H1 (cell line): ENCODE measurements at regions not wholly inside any gene's neighbourhood (a gene's known extent, or its start where the extent isn't known, plus 50 kb on each side); places are given as distances from the start of the nearest gene placed in this dataset.
A peak's percentile ranks its signal among the peaks of the same experiment; 100 is the strongest.

Source experiments
- CTCF ChIA-PET: fragments of 300-600 bp; sonication (Branson Sonifier 250); formaldehyde crosslinking; loops from one replicate; lab custom pipeline; 2021; ENCODE audit not compliant: partially characterized antibody; lab: Charles Lee
- POLR2A ChIA-PET: fragments of 300-600 bp; sonication (Branson Sonifier 250); formaldehyde crosslinking; loops from one replicate; lab custom pipeline; 2021; ENCODE audit warnings: inconsistent platforms; ENCODE audit not compliant: partially characterized antibody; lab: Charles Lee
- DNase-seq, 2 experiments: peaks; one replicate each; pipeline versions ENCODE4 v3.0.0 to v3.0.0-alpha.2; 2010 to 2022; ENCODE audit warnings: low spot score in 2 of 2, low read depth in 1 of 2, mixed read lengths in 1 of 2
- FAIRE-seq: peaks from 2 replicates; lab custom pipeline; 2011; peaks lifted over from hg19 to GRCh38; lab: Jason Lieb, UNC
- H2AFZ ChIP-seq: 2 replicates; pipeline ENCODE4 v1.8.1; 2012; ENCODE audit warnings: low read length, inconsistent platforms
- H2AK5ac ChIP-seq: 2 replicates; pipeline ENCODE4 v1.6.1; 2013; ENCODE audit warnings: low read depth, low read length
- H2BK120ac ChIP-seq: replicated peaks from 2 replicates; pipeline ENCODE3; 2013; ENCODE audit warnings: low read depth, low read length, inconsistent platforms
- H2BK12ac ChIP-seq: 2 replicates; pipeline ENCODE4 v1.6.1; 2013; ENCODE audit warnings: low read depth, low read length
- H2BK15ac ChIP-seq: 2 replicates; pipeline ENCODE4 v1.6.1; 2013; ENCODE audit warnings: low read length
- H2BK20ac ChIP-seq: 2 replicates; pipeline ENCODE4 v1.6.1; 2013; ENCODE audit warnings: low read length
- H2BK5ac ChIP-seq: 2 replicates; pipeline ENCODE4 v1.6.1; 2013; ENCODE audit warnings: low read depth, low read length
- H3K14ac ChIP-seq: 2 replicates; pipeline ENCODE4 v1.6.1; 2013; ENCODE audit warnings: inconsistent platforms; ENCODE audit not compliant: insufficient read length
- H3K18ac ChIP-seq: 2 replicates; pipeline ENCODE4 v1.6.1; 2013; ENCODE audit warnings: low read length; ENCODE audit errors: extremely low read depth
- H3K23ac ChIP-seq: 2 replicates; pipeline ENCODE4 v1.6.1; 2013; ENCODE audit warnings: inconsistent platforms; ENCODE audit not compliant: insufficient read length
- H3K23me2 ChIP-seq: 2 replicates; pipeline ENCODE4 v1.6.1; 2013; ENCODE audit warnings: low read depth, low read length
- H3K27ac ChIP-seq: 2 replicates; pipeline ENCODE4 v1.6.1; 2011; ENCODE audit warnings: low read depth, low read length, inconsistent platforms
- H3K27me3 ChIP-seq, 4 experiments: replicated peaks in 1 of 4; 1 replicate in 1 of 4; 2 replicates in 3 of 4; pipeline versions ENCODE4 v1.6.1 to v1.8.1; 2011 to 2013; ENCODE audit warnings: low read length in 3 of 4, mild to moderate bottlenecking in 3 of 4, inconsistent platforms in 2 of 4, mixed read lengths in 2 of 4, moderate library complexity in 1 of 4; ENCODE audit not compliant: control insufficient read depth in 3 of 4, insufficient read depth in 3 of 4; ENCODE audit errors: extremely low read depth in 1 of 4
- H3K36me3 ChIP-seq, 4 experiments: 2 replicates each; pipeline versions ENCODE4 v1.6.1 to v1.8.1; 2011 to 2013; ENCODE audit warnings: mild to moderate bottlenecking in 4 of 4, low read length in 3 of 4, moderate library complexity in 2 of 4, control low read depth in 1 of 4, inconsistent platforms in 1 of 4; ENCODE audit not compliant: insufficient read depth in 4 of 4, control insufficient read depth in 2 of 4
- H3K4ac ChIP-seq: replicated peaks from 2 replicates; pipeline ENCODE3; 2013; ENCODE audit warnings: low read length, low read depth, mixed read lengths, inconsistent platforms; ENCODE audit not compliant: insufficient read length
- H3K4me1 ChIP-seq, 4 experiments: replicated peaks in 1 of 4; 1 replicate in 1 of 4; 2 replicates in 3 of 4; pipeline versions ENCODE4 v1.6.1 to v1.8.1; 2011 to 2013; ENCODE audit warnings: low read length in 3 of 4, inconsistent platforms in 2 of 4, mixed read lengths in 1 of 4; ENCODE audit not compliant: insufficient read depth in 4 of 4, control insufficient read depth in 3 of 4
- H3K4me2 ChIP-seq, 2 experiments: 2 replicates each; pipeline versions ENCODE4 v1.6.1 to v1.8.1; 2011 to 2013; ENCODE audit warnings: low read depth in 2 of 2, low read length in 2 of 2, control low read depth in 1 of 2, inconsistent platforms in 1 of 2, mild to moderate bottlenecking in 1 of 2; ENCODE audit not compliant: insufficient read depth in 1 of 2
- H3K4me3 ChIP-seq, 4 experiments: fragments of 200-600, 300-600 bp in 1 of 4; sonication (generic), shearing (Covaris generic), sonication (Bioruptor Twin) in 1 of 4; 2 replicates each; pipeline versions ENCODE4 v1.5.1 to v1.8.1; 2011 to 2016; ENCODE audit warnings: low read length in 4 of 4, low read depth in 3 of 4, control low read depth in 2 of 4, inconsistent platforms in 2 of 4, mild to moderate bottlenecking in 2 of 4, mixed read lengths in 1 of 4, moderate library complexity in 1 of 4; ENCODE audit not compliant: insufficient read depth in 2 of 4; ENCODE audit errors: extremely low read depth in 1 of 4
- H3K56ac ChIP-seq: replicated peaks from 2 replicates; pipeline ENCODE3; 2013; ENCODE audit warnings: low read depth, mild to moderate bottlenecking, mixed read lengths, low read length, inconsistent platforms; ENCODE audit not compliant: insufficient read length
- H3K79me1 ChIP-seq: 2 replicates; pipeline ENCODE4 v1.6.1; 2013; ENCODE audit warnings: low read depth, low read length, control low read depth
- H3K79me2 ChIP-seq, 2 experiments: 2 replicates each; pipeline versions ENCODE4 v1.6.1 to v1.8.1; 2012 to 2013; ENCODE audit warnings: low read length in 2 of 2, mild to moderate bottlenecking in 2 of 2, inconsistent platforms in 1 of 2; ENCODE audit not compliant: insufficient read depth in 2 of 2, control insufficient read depth in 1 of 2
- H3K9ac ChIP-seq, 4 experiments: replicated peaks in 1 of 4; 1 replicate in 1 of 4; 2 replicates in 3 of 4; pipeline versions ENCODE4 v1.6.1 to v1.8.1; 2011 to 2013; ENCODE audit warnings: low read depth in 3 of 4, low read length in 3 of 4, control low read depth in 2 of 4, mild to moderate bottlenecking in 2 of 4, moderate library complexity in 2 of 4, inconsistent platforms in 1 of 4; ENCODE audit errors: extremely low read depth in 1 of 4
- H3K9me3 ChIP-seq, 2 experiments: 2 replicates each; pipeline versions ENCODE4 v1.6.1 to v1.8.1; 2012 to 2013; ENCODE audit warnings: mild to moderate bottlenecking in 2 of 2, moderate library complexity in 2 of 2, control low read depth in 1 of 2, inconsistent platforms in 1 of 2, low read depth in 1 of 2, low read length in 1 of 2, mixed read lengths in 1 of 2; ENCODE audit not compliant: insufficient read depth in 2 of 2
- H4K20me1 ChIP-seq, 2 experiments: replicated peaks in 1 of 2; 2 replicates each; pipeline versions ENCODE3 to v1.8.1; 2011 to 2013; ENCODE audit warnings: inconsistent platforms in 2 of 2, low read length in 2 of 2, mild to moderate bottlenecking in 1 of 2; ENCODE audit not compliant: insufficient read depth in 2 of 2, control insufficient read depth in 1 of 2
- H4K5ac ChIP-seq: 2 replicates; pipeline ENCODE4 v1.6.1; 2013; ENCODE audit warnings: low read length, low read depth, mixed read lengths, inconsistent platforms; ENCODE audit not compliant: insufficient read length
- H4K8ac ChIP-seq: 2 replicates; pipeline ENCODE4 v1.8.0; 2013; ENCODE audit warnings: mild to moderate bottlenecking, moderate library complexity, low read length, inconsistent platforms; ENCODE audit not compliant: insufficient read depth; ENCODE audit errors: extremely low read depth
- H4K91ac ChIP-seq: replicated peaks from 2 replicates; pipeline ENCODE3; 2013; ENCODE audit warnings: low read length, mixed read lengths, inconsistent platforms; ENCODE audit not compliant: insufficient read length
- ASH2L ChIP-seq: fragments of 200-600, 300-600 bp; sonication (generic); IDR thresholded peaks from one replicate; pipeline ENCODE4 v1.7.1; 2017; ENCODE audit warnings: low read length
- CTCF ChIP-seq, 3 experiments: IDR thresholded peaks; 1 replicate in 2 of 3; 2 replicates in 1 of 3; pipeline versions ENCODE4 v1.5.1 to v1.6.1; 2011; ENCODE audit warnings: low read length in 3 of 3, mild to moderate bottlenecking in 3 of 3, inconsistent platforms in 2 of 3, low read depth in 1 of 3, moderate library complexity in 1 of 3; ENCODE audit not compliant: insufficient read depth in 1 of 3; ENCODE audit errors: control extremely low read depth in 1 of 3
- EP300 ChIP-seq, 2 experiments: IDR thresholded peaks; 1 replicate in 1 of 2; 2 replicates in 1 of 2; pipeline ENCODE4 v1.6.1; 2011 to 2012; ENCODE audit warnings: low read depth in 2 of 2, low read length in 2 of 2, mild to moderate bottlenecking in 2 of 2, borderline replicate concordance in 1 of 2, inconsistent platforms in 1 of 2, moderate library complexity in 1 of 2
- MAFK ChIP-seq: IDR thresholded peaks from 2 replicates; pipeline ENCODE4 v1.6.1; 2012; ENCODE audit warnings: low read depth, mild to moderate bottlenecking, improper control_type of control experiment, low read length
- MAX ChIP-seq: IDR thresholded peaks from 2 replicates; pipeline ENCODE4 v1.6.1; 2012; ENCODE audit warnings: inconsistent platforms
- NANOG ChIP-seq: IDR thresholded peaks from 2 replicates; pipeline ENCODE4 v1.6.1; 2011; ENCODE audit warnings: low read length, low read depth, mild to moderate bottlenecking, inconsistent platforms; ENCODE audit not compliant: insufficient read depth, poor library complexity, severe bottlenecking
- POU5F1 ChIP-seq: IDR thresholded peaks from 2 replicates; pipeline ENCODE4 v1.6.1; 2011; ENCODE audit warnings: low read depth, mild to moderate bottlenecking, low read length, moderate library complexity
- ZNF274 ChIP-seq: IDR thresholded peaks from 2 replicates; pipeline ENCODE4 v1.7.0; 2012; ENCODE audit warnings: low read length, borderline replicate concordance; ENCODE audit errors: extremely low read depth
- WGBS, 2 experiments: shearing (Covaris generic) in 1 of 2; methylation state at CpG; one replicate each; pipeline versions ENCODE4 v1.1.6 to v1.1.7; 2013 to 2015; ENCODE audit warnings: low lambda C conversion rate in 2 of 2, mixed read lengths in 2 of 2, inconsistent platforms in 1 of 2, low coverage in 1 of 2, missing lambda C conversion rate in 1 of 2; ENCODE audit not compliant: insufficient replicate concordance in 2 of 2, insufficient coverage in 1 of 2, insufficient read length in 1 of 2; ENCODE audit errors: extremely low coverage in 1 of 2, missing lambda C conversion rate in 1 of 2; 5-methylcytosine and 5-hydroxymethylcytosine counted together

- peak overlapping the region; percentile 74 for H2BK120ac ChIP-seq
- H2BK15ac ChIP-seq, result 0 out of 2 replicates have a peak overlapping the region, but pooled peaks have one; percentile 37
- peak overlapping the region; percentile 84; the same call in 1 of the 2 replicates for H2BK5ac ChIP-seq
- 0 out of 2 replicates have a peak, but pooled peaks cover 2% of the 10 kb centered on the region for H3K23me2 ChIP-seq
- no peak overlapping the region for H3K23ac ChIP-seq
- WGBS, 2 experiments, result 28% methylated on average over 15 of the region's 15 CpGs; no CpG with 5 or more reads in 1 of the 2 experiments
- H3K27ac ChIP-seq, result peak overlapping the region; percentile 36; the same call in 1 of the 2 replicates
- DNase-seq, result peak; percentile 58 to 62
- no peaks in the 10 kb centered on the region for H4K20me1 ChIP-seq
- POLR2A ChIA-PET, result no interaction called here
- peak overlapping the region; percentile 2 for H4K5ac ChIP-seq
- peak overlapping the region; percentile 56; the same call in 1 of the 2 replicates for H3K18ac ChIP-seq
- no peaks in the 10 kb centered on the region for H3K79me2 ChIP-seq
- CTCF ChIA-PET, result interaction anchor here (0.6 to 1.6 kb wide), 4 partner anchors 9 to 55 kb away, joined by 3 to 12 read pairs (median 6); no protein-coding TSS in a partner anchor
- peak overlapping the region in 3 of 4 experiments; percentile 15 to 42 (median 26); a peak in 6 of 8 replicates for H3K4me3 ChIP-seq
- peak; percentile 99 for FAIRE-seq
- no peaks in the 10 kb centered on the region for H3K27me3 ChIP-seq
- peak overlapping the region; percentile 81 for H2BK12ac ChIP-seq
- peak overlapping the region; percentile 62 for H2AFZ ChIP-seq
- H3K4me2 ChIP-seq, result peak overlapping the region; percentile 54 to 65
- H3K79me1 ChIP-seq, result no peaks in the 10 kb centered on the region
- no peaks in the 10 kb centered on the region for H3K36me3 ChIP-seq
- no peak overlapping the region; a peak in 1 of 7 replicates for H3K9ac ChIP-seq
- no peak overlapping the region for H2AK5ac ChIP-seq
- H3K14ac ChIP-seq, result no peak overlapping the region
- H2BK20ac ChIP-seq, result peak overlapping the region; percentile 91
- no peak overlapping the region for H3K56ac ChIP-seq
- no peak overlapping the region for H4K8ac ChIP-seq
- peak overlapping the region; percentile 48 for H4K91ac ChIP-seq
- peaks cover 3 to 17% (median 10%) of the 10 kb centered on the region in 4 experiments for H3K4me1 ChIP-seq
- H3K9me3 ChIP-seq, result no peaks in the 10 kb centered on the region
- H3K4ac ChIP-seq, result peak overlapping the region; percentile 70
- TF ChIP-seq MAX (no peak), MAFK (no peak), EP300 (IDR thresholded peaks at IDR 0.05; ENCODE audit: borderline replicate concordance in 1 of 2, low read depth in 2 of 2, low read length in 2 of 2) (0 out of 3 replicates have a peak, but pooled peaks of 1 of the 2 experiments have one; percentile 50), ZNF274 (no peak), POU5F1 (0 out of 2 replicates have a peak, but pooled peaks have one; percentile 1), NANOG (peak; percentile 85), ASH2L (peak; percentile 34), CTCF (IDR thresholded peaks at IDR 0.05; ENCODE audit: control extremely low read depth in 1 of 3, insufficient read depth in 1 of 3, low read depth in 1 of 3, low read length in 3 of 3) (no peak)
Measured at GRCh38 chr7:133196856-133197612, 55.8 kb upstream of the EXOC4 start.
